SU-DHL-6 (cell line): ENCODE measurements at regions not wholly inside any gene's neighbourhood (a gene's known extent, or its start where the extent isn't known, plus 50 kb on each side); places are given as distances from the start of the nearest gene placed in this dataset.

Experiments used
- H2AFZ ChIP-seq: fragments of 200-600 bp; sonication (generic); 2 replicates; pipeline ENCODE4 v1.6.1; 2014; ENCODE audit warnings: low read depth, mild to moderate bottlenecking, moderate library complexity, mixed read lengths, antibody characterized with exemption, low read length; ENCODE audit not compliant: severe bottlenecking
- H3F3A ChIP-seq: fragments of 200-600 bp; shearing (Covaris generic); 2 replicates; pipeline ENCODE4 v1.6.0; 2016; ENCODE audit warnings: antibody characterized with exemption, mild to moderate bottlenecking; ENCODE audit not compliant: insufficient read depth
- H3K27ac ChIP-seq: fragments of 200-600 bp; sonication (generic); 2 replicates; pipeline ENCODE4 v1.5.1; 2016; ENCODE audit warnings: low read depth, mild to moderate bottlenecking, low read length, moderate library complexity, mixed read lengths
- H3K27me3 ChIP-seq: fragments of 200-600 bp; sonication (generic), shearing (Covaris generic); 2 replicates; pipeline ENCODE4 v1.6.0; 2014; ENCODE audit warnings: mild to moderate bottlenecking, low read length
- H3K36me3 ChIP-seq: fragments of 200-600 bp; sonication (generic); 2 replicates; pipeline ENCODE4 v1.6.1; 2014; ENCODE audit warnings: mild to moderate bottlenecking, low read length, mixed read lengths
- H3K4me2 ChIP-seq: fragments of 300-600, 200-600 bp; shearing (Covaris generic), sonication (generic); 2 replicates; pipeline ENCODE4 v1.6.0; 2014; ENCODE audit warnings: low read length, low read depth, mild to moderate bottlenecking; ENCODE audit not compliant: poor library complexity, severe bottlenecking
- H3K4me3 ChIP-seq: fragments of 200-600 bp; sonication (generic); 2 replicates; pipeline ENCODE4 v1.5.1; 2014; ENCODE audit warnings: antibody characterized with exemption, low read length, mild to moderate bottlenecking, mixed read lengths; ENCODE audit not compliant: insufficient read depth, poor library complexity, severe bottlenecking
- H3K79me2 ChIP-seq: fragments of 200-600 bp; sonication (generic); 2 replicates; pipeline ENCODE4 v1.6.1; 2014; ENCODE audit warnings: mild to moderate bottlenecking, low read length, moderate library complexity; ENCODE audit not compliant: insufficient read depth
- H3K9ac ChIP-seq: fragments of 200-600 bp; sonication (generic); 2 replicates; pipeline ENCODE4 v1.7.0; 2014; ENCODE audit warnings: mild to moderate bottlenecking, low read length
- H3K9me2 ChIP-seq: fragments of 200-600 bp; sonication (generic); replicated peaks from 2 replicates; pipeline ENCODE4 v1.6.1; 2014; ENCODE audit warnings: low read length; ENCODE audit not compliant: insufficient read depth
- H3K9me3 ChIP-seq: fragments of 200-600 bp; sonication (generic); 2 replicates; pipeline ENCODE4 v1.6.1; 2014; ENCODE audit warnings: low read length, mixed read lengths; ENCODE audit not compliant: insufficient read depth
- H4K20me1 ChIP-seq: fragments of 200-600 bp; sonication (generic); 2 replicates; pipeline ENCODE4 v1.6.1; 2014; ENCODE audit warnings: low read depth, mild to moderate bottlenecking, antibody characterized with exemption, low read length, moderate library complexity, mixed read lengths
- CTCF ChIP-seq: fragments of 200-600 bp; sonication (generic); IDR thresholded peaks from one replicate; pipeline ENCODE4 v1.5.1; 2017; ENCODE audit warnings: antibody characterized with exemption, mild to moderate bottlenecking, low read length, moderate library complexity; ENCODE audit not compliant: insufficient read depth, poor library complexity, severe bottlenecking
- EZH2phosphoT487 ChIP-seq: fragments of 200-600 bp; sonication (generic), shearing (Covaris generic); conservative IDR thresholded peaks from 2 replicates; pipeline ENCODE4 v1.6.1; 2018; ENCODE audit warnings: mild to moderate bottlenecking, antibody characterized with exemption, low read length, moderate library complexity, mixed read lengths

- no peaks in the 10 kb centered on the region for H3K36me3 ChIP-seq
- no peaks in the 10 kb centered on the region for H3F3A ChIP-seq
- H3K27me3 ChIP-seq = no peaks in the 10 kb centered on the region
- H3K4me2 ChIP-seq = no peak overlapping the region
- no peak overlapping the region for H3K4me3 ChIP-seq
- H2AFZ ChIP-seq = no peak overlapping the region
- H4K20me1 ChIP-seq = no peaks in the 10 kb centered on the region
- no peaks in the 10 kb centered on the region for H3K9me3 ChIP-seq
- H3K9me2 ChIP-seq = no peaks in the 10 kb centered on the region
- no peak for TF ChIP-seq EZH2phosphoT487
- TF ChIP-seq CTCF = no peak
- no peak overlapping the region for H3K27ac ChIP-seq
- no peak overlapping the region for H3K9ac ChIP-seq
- H3K79me2 ChIP-seq = no peaks in the 10 kb centered on the region
These were observed 1035.9 kb upstream of the AUTS2 start for GRCh38 chr7:68562323-68562899.

GRCh38 chr7:68564306-68565135, 1033.8 kb upstream of the AUTS2 start:
- Histone ChIP-seq H3K27me3 (no peaks in the 10 kb centered on the region), H3K4me2 (no peak overlapping the region), H3K4me3 (no peak overlapping the region), H4K20me1 (no peaks in the 10 kb centered on the region), H3F3A (no peaks in the 10 kb centered on the region), H3K9ac (no peak overlapping the region), H3K27ac (no peak overlapping the region), H3K36me3 (no peaks in the 10 kb centered on the region), H3K9me2 (no peaks in the 10 kb centered on the region), H3K79me2 (no peaks in the 10 kb centered on the region), H2AFZ (no peak overlapping the region), H3K9me3 (no peaks in the 10 kb centered on the region)
- TF ChIP-seq EZH2phosphoT487 (no peak), CTCF (no peak)

- Histone ChIP-seq H2AFZ (no peak overlapping the region), H3F3A (no peaks in the 10 kb centered on the region), H3K9ac (no peak overlapping the region), H4K20me1 (no peaks in the 10 kb centered on the region), H3K9me3 (no peaks in the 10 kb centered on the region), H3K9me2 (no peaks in the 10 kb centered on the region), H3K4me2 (no peak overlapping the region), H3K27ac (no peak overlapping the region), H3K36me3 (no peaks in the 10 kb centered on the region), H3K27me3 (no peaks in the 10 kb centered on the region), H3K79me2 (no peaks in the 10 kb centered on the region), H3K4me3 (no peak overlapping the region)
- no peak for TF ChIP-seq CTCF
These were observed 1027.0 kb upstream of the AUTS2 start for GRCh38 chr7:68571286-68571685.
